Activated naive CD4-positive, alpha-beta T cell treated with anti-CD3 and anti-CD28 coated beads, Interleukin-2, amount 50 U/mL, for 16 hours (primary cell): ENCODE measurements at regions not wholly inside any gene's neighbourhood (a gene's known extent, or its start where the extent isn't known, plus 50 kb on each side); places are given as distances from the start of the nearest gene placed in this dataset.

ENCODE experiments used
- DNase-seq: peaks from one replicate; pipeline ENCODE4 v3.0.0-alpha.2; 2020

DNA sequence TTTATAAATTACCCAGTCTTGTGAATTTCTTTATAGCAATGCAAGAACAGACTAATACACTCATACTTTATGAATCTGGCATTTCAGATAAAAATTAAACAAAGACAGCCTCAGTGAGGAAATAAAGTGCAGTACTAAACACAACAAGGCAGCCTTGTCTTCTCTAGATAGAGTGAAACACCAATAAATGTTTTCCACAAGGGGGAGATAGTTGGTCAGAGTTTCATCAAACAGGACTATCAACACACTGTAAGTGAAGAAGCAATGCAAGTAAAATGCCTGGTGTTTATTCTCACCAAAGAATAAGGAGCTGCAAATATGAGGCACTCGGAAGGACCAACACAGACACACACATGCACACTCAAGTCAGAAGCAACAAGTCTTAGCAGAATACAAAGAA lies 62.8 kb downstream of the FAM9B start:
- no peak for DNase-seq

DNA sequence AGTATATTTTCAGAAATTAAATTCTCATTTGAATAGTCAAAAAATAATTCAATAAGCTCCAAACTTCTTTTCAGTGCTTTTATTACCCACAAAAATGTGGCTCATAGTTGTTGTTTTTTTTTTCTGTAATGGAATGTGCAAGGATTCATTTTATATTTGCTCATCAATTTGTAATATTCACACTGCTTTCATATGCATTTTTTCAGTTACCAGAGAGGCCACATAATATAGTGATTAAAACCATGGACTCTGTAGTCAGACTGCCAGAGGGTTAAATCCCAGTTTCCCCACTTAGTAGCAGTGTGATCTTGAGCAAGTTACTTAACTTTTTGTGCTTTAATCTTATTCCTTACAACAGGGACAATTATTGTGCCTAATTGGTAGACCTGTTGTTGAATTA lies 64.5 kb downstream of the FAM9B start:
- DNase-seq = no peak

DNA sequence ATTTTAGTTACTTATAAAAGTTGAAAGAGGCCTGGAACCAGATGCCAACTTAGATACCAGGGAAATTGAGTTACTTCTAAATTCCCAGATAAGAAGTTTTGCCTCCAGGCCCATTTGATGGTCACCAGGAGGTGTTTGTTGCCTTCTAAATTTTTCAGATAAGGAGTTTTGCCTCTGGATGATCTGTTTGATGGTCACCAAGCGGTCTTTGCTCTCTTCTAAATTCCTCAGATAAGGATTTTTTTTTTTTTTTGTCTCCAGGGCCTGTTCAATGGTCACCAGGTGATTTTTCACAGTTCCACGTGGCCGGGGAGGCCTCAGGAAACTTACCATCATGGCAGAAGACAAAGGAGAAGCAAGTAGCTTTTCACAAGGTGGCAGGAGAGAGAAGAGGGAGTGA lies 66.5 kb downstream of the FAM9B start:
- no peak for DNase-seq

DNA sequence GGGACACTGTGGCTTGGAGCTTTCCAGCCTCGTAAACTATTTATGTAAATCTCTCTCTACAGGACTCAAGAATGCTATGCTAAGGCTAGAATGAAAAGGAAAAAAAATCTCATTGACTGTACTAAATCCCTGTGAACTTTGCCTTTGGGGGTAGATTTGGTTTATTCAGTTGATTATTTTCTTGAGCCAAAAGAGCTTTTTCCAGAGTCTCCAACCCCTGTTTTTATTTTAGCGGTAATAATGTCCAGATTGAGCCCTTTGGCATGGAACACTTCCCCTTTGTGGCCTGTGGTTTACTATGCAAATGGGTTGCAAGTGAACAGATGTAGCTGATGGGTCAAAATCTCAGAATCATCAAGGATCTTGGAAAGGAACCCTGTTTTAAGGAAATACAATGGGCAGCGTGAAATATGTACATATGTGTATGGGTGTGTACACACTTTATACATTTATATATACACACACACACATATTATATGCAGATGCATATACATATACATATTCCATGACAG lies 72.9 kb downstream of the FAM9B start:
- DNase-seq = no peak

DNA sequence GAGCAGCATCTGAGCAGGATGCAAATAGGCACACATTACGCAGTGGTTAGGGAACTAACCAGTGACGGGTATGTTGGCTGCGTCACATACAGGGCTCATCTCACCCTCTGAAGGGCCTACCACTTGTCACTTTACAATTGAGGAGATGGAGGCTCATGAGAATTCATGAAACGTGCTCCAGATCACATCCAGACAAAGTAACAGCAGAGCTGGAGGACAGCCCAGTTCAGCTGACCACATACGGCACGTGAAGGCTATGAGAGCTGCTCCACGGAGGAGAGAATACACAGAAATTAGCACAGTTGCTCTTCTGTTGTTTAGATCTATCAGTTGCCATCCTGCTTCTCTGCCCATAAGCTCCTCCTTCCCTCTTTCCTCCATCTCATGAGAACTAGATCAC lies 78.4 kb downstream of the FAM9B start:
- no peak for DNase-seq

DNA sequence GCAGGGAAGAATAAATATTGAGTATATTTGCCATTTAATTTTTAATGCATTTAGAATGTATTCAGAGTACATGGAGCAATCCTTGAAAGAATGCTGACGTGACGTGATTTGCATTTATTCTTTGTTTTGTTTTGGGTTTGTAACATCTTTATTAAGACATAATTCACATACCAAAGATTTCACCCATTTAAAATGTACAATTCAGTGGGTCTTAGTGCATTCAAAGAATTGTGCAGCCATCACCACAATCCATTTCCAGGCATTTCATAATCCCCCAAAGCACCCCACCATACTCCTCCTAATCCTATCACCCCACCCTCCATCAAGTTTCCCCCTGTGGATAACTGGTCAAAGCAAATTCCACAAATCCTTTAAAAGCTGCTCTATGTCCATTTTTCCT lies 87.4 kb downstream of the FAM9B start:
- DNase-seq = no peak

DNA sequence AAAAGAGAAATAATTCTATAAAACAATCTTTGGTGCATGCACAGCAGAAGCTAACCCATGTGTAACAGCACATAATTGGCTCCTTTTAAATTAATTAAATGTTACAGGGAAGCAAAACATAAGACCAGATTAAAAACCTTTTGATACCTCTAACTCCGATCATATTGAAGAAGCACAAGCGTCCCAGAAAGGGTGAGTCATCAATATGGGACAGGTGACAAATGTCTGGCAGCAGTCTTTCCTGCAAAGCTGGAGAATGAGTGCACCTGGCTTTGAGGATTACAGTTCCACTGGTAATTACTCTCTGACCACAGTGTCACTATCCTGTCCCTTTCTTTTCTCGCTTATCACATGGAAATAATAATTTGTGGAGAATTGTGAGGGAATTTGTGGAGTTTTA lies 94.6 kb downstream of the FAM9B start:
- no peak for DNase-seq

DNA sequence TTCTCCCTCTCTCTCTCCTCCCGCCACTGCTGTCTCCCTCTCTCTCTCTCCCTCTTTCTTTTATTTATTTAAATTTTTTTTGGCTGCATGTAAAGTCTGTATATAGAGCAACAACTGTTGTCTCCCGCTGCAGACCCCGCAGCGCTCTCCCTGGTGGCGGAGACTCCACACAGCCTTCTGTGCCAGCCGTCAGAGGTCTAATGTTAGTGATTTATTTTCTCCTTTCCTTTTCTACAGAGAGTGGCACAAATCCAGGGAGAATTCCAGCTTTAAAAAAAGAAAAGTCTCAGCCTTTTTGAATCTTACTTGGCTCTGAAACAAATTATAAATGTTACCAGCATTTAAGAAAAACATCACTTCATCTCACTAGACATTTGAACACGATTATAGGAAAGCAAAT lies 106.2 kb downstream of the FAM9B start:
- DNase-seq = no peak

DNA sequence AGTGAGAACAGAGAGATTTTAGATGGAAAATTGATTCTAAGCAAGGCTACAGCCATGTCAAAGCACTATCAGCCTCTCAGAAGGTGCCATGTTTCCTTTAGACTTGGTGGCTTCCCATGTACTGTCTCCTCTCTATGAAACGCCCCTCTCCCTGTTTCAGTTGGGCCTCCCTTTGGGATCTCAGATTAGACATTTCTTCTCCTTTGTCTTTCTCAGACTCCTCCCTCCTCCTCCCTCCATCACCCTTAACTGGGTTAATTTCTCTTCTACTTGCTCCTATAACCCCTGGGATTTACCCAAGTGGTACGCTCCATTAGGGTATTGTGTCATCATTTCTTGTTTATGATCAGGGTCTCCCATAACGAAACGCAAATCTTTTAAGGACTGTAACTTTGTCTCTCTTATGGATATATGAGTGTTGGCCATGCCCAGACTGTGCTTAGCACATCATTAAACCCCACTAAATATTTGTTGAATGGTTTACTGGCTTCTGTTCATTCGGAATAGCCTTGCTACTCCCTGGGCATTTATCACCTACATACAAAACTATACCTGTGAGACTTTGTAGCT lies 106.8 kb downstream of the FAM9B start:
- DNase-seq = no peak

DNA sequence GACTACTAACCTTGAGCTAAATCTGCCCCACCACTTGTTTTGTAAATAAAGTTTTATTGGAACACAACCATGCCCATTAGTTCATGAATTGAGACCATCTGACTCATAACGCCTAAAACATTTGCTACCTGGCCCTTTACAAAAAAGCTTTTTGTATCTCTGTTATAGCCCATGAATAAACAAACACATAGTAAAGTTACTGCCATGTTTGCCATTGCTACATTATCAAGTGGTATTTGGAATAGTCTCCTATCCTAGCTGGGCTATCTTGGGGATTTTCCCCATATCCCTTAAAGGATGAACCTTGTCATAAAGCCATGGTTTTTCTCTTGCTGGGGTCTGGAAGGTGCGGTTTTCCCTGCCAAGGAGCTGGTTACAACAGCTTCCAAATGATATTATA lies 112.3 kb downstream of the FAM9B start:
- no peak for DNase-seq

DNA sequence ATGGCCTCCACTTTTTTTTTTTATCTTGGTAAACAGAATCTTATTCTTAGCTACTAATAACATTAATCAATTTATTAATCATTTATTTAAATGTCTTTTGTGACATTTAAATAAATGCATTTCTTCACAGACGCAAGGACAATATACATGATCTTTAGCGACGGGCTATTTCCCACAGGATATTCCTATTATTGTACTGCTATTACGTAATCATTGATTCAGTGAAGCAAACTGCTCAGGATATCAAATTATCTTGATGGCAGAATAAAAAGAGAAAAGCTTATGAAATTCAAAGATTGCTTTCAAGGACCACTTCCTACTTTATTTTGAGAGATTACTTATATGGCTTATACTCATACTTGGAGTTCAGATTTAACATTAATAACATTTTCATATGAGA lies 114.1 kb downstream of the FAM9B start:
- DNase-seq = no peak

DNA sequence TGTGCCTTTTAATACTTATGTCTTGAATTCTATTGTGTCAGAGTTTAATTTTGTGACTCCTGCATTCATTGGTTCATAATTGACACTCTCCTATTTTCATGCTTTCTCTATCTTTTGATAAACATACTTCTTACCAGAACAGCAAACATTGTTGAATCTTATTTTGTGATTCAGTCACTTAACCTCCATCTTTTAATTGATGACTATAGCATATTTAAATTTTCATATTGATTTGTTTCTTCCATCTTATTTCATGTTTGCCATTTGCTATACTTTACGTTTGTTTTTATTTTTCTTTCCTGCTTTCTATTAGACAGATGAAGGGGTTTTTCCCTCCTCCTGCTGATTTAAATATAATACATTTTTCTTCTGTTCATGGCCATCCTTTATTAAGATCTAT lies 115.5 kb upstream of the FAM9A start:
- DNase-seq = no peak

DNA sequence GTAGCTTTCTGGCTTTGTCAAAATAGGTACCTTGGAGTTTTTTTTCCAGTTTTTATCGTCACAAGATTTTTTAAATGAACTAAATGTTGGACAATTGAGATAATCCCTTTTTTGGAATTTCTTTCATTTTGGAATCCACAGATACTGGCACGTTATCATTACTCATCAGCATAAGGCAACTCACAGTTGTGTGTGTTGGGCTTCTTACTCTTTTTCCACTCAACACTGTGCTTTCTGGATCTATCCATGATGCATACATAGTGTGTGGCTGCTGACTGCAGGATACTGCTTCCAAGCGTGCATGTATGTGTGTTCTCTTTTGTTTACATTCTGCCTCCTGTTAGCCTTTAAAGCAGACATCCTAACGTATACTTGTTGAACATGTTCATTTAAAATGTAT lies 113.5 kb upstream of the FAM9A start:
- DNase-seq = no peak

DNA sequence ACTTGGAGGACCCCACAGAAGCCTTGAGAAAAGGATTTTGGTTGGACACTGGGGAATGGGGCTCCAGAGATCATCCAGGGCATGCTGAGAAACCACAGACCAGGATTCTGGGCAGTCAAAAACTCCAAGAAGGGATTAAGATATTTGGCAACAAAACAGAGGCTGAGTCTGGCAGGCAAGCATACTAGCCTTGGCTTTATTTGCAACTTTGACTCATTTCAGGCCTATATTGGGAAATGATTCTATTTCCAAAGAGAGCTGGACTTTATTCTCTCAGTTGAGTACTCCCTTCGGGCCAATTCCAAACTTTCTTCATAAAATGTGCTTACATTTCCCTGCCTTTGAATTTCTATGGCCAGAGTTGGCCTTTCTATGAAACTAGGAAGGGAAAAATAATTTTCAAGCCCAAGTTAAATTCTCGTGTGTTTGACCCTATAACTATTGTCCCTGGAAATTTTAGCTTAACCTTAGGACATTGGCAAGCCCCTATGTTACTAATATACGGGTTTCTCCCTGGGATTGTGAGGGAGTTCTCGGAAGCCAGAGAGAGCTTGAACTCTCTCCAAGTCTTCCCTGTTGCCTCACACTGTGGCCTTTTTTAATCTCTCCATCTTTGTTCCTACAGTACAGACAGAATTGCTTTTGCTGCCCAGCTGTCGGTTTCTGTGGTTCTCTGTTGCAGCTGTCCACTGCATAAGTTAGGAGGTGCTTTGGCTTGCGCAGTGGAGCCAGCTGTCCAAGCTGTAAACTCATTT lies 112.6 kb upstream of the FAM9A start:
- no peak for DNase-seq

DNA sequence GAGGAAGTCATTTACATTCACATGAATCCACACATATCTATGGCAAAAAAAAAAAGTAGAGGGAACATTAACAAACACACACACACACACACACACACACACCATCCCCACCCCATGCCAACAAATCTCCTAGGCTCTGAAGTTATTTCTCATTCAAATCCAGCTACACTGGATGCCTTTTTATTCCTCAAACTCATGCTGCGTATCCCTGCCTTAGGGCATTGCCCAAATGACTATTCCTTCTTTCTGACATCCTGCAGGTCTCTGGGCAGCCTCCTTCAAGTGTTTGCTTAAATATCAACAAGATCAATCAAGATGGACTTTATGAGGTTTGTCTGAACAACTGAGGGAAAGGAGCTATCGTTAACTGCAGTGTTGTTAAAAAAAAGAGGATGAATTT lies 106.5 kb upstream of the FAM9A start:
- DNase-seq = no peak

DNA sequence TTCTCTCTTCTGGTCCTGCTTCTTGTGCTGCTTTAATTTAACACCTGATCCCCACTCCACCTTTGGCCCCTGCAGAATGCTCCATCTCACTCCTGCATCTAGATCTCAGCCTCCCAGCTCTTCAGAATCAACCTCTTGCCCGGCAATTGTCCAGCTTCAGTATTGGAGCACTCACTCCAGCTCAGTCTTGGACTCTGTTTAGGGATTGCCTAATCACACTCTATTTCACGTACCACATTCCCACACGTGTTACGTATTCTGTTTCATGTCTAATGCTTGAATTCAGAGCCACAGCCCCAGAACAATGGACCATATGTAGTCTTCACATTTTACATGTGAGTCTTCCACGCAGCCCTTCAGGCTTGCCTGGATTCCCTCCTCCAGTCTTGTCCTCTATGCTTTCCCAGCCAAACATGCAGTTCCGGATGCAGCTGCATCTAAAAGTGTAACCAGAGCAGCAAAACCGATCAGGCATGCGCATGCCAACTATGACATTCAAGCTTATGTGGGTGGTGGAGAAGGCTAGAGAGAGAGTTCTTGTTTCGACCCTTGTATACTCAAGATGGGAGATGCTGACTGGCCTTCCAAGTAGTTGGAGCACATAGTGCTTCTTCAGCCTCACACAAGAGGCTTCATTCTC lies 105.2 kb upstream of the FAM9A start:
- no peak for DNase-seq

DNA sequence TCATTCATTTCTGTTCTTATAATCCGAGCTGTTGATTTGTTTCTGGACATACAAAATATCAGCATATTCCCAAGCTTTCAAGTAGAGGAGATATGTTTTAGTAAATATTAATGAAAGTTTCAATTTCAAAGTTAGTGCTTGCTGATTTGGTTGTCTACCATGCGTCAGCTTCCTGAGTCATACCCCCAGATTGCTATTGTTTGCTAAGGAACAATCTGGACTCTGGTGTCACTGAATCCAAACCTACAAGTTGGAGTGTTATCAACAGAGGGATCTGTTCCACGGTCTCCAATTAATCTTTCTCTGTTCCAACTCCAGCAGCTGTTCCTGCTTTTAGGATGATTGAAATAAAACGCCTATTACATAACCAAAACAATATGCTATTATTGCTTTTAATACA lies 96.1 kb upstream of the FAM9A start:
- DNase-seq = no peak

DNA sequence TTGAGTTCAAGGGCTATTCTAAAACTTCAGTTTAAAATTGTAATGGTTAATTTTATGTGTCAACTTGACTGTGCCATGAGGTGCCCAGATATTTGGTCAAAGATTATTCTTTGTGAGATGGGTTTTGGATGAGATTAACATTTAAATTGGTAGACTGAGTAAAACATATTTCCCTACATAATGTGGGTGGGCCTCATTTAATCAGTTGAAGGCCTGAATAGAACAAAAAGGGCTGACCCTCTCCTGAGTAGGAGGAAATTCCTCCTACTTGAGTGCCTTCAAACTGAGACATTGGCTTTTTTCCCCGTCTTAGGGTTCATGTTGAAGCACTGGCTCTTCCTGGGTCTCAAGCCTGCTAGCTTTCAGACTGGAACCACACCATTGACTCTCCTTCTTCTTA lies 89.6 kb upstream of the FAM9A start:
- no peak for DNase-seq

DNA sequence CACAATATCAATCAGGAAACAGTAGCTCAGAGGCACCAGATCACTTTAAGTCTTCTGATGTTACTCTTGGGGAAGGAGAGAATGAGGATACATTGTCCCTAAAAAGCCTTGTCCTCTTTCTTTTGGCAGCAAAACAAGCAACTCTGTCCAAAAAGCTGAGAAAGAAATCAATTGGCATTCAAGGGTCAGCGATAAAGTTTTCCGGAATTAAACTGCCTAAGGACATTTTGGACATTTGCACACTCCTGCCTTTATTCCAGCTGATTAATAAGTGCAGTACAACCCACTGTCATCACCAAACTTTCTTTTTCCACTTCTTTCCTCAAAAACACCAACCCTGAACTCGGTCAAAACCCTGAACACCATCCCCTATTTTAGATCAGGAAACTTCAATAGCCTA lies 85.8 kb upstream of the FAM9A start:
- no peak for DNase-seq

DNA sequence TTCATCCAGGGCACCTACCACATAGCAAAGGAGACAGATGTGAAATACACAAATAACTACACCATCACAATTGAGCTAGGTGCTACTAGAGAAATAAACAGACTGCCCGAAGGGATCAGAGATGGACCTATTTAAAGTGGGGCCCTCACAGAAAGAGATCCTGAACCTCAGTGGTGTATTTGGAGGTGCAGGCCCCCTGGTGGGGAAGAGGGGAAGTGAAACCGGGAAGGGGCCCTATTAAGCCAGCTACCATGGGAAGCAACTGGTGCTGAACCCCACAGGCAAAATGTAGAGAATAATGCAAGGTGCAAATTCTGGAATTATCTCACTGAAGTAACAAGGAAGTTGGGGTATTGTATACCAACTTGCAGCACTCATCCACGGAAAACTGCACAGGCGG lies 78.6 kb upstream of the FAM9A start:
- DNase-seq = peak; percentile 9

DNA sequence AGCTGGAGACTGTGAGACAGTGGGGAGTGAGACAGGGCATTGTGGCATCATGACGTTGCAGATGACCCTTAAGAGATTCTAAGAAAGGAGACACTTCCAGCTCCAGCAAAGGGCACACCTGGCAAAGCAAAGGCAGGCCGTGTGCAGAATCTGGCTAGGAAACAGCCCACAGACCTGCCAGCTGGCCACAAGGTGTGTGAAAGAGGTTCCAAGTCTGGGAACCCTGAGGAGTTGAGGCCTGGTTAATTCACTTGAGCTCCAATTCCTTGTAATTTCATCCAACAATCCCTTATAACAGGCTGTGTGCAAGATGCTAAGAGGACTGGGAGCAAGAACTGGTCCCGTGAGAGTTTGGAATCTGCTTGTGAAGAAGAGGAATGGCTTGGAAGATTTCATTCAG lies 72.8 kb upstream of the FAM9A start:
- DNase-seq = no peak

DNA sequence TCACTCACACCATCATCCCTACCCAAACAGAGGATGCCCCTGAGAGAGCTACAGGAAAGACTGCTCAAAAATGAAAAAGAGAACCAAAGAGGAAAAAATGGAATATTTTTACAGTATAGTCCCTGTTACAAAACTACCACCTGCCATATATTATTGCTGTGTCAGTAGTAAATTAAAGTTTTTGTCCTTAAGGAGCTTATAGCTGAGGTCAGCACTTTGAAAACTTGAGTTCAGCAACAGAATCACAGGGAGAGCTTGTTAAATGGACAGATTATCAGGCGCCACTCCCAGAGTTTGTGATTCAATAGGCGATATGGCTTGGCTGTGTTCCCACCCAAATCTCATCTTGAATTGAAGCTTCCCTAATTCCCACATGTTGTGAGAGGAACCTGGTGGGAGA lies 71.9 kb upstream of the FAM9A start:
- no peak for DNase-seq

DNA sequence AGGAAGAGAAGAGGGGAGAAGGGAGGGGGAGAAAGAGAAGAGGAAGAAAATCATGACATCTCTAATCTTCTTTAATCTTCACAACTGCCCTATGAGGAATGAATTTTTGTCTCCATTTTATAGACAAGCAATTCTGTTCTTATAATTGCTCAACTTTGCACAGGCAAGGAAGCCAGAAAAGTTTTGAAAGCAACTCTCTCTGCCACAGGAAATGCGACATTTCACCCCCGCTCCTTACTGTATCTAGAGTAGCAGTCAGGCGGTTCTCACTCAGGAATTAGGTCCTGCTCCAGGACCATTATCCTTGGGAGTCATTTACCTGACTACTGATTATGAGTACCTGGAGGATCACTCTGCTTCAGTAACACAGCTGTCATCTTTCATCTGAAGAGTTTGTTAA lies 69.2 kb upstream of the FAM9A start:
- no peak for DNase-seq

DNA sequence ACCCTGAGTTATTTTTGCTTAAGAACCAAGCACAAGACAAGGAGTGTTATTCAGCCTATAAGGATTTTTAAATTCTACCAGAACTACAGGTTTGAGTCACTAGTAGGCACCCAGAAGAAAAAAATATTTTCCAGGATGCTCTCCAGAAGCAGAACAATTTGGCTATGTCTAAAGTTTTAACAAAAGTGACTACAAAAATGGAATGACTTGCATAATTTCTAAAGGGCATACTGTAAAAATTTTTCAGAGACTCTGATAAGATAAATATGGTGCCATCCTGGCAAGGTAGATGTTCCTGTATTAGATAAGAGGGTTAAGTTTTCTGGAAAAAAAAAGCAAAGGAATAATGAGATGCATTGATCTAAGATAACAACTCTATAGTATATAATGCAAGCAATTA lies 68.6 kb upstream of the FAM9A start:
- DNase-seq = no peak

DNA sequence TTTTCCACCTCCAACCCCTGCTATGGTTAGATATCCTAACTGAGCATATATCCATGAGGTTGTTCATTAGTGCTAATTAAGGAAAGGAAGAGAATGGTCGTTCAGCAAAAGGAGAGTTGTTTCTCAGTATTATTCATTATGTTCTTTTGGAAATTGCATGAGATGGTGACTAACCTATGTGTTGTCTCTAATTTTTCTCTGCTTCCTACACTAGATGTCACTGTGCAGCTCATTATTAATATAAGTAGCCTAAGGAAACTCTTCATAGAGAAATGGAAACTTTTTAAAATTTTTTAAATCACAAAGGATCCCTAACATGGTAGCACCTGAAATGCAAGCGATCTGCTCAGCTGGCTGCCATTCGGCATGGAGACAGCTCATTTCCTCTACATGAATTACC lies 67.7 kb upstream of the FAM9A start:
- DNase-seq = no peak
